ENCODE measurements at regions not wholly inside any gene's neighbourhood (a gene's known extent, or its start where the extent isn't known, plus 50 kb on each side); places are given as distances from the start of the nearest gene placed in this dataset.

DNA sequence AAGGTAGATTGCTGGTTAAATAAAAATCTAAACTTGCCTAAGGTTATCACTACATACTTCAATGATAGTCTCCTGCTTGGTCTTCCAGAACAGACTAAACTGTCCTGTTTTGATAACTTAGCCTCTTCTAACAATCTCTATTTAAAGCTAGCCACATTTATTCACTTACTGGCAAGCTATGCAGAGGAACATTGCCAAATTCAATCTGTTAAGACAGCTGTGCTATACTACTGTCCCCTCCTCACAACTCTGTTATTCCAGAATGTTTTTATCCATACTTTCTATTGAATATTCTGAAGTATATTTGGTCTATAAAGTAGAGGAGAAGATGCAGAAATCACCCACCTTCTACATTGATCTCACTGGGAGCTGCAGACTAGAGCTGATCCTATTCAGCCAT lies 594.0 kb upstream of the CCDC54 start:
- Histone ChIP-seq H3K4me3 (no peak overlapping the region), H3K27ac (no peak overlapping the region)
- TF ChIP-seq, protein P1, sequence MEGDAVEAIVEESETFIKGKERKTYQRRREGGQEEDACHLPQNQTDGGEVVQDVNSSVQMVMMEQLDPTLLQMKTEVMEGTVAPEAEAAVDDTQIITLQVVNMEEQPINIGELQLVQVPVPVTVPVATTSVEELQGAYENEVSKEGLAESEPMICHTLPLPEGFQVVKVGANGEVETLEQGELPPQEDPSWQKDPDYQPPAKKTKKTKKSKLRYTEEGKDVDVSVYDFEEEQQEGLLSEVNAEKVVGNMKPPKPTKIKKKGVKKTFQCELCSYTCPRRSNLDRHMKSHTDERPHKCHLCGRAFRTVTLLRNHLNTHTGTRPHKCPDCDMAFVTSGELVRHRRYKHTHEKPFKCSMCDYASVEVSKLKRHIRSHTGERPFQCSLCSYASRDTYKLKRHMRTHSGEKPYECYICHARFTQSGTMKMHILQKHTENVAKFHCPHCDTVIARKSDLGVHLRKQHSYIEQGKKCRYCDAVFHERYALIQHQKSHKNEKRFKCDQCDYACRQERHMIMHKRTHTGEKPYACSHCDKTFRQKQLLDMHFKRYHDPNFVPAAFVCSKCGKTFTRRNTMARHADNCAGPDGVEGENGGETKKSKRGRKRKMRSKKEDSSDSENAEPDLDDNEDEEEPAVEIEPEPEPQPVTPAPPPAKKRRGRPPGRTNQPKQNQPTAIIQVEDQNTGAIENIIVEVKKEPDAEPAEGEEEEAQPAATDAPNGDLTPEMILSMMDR (IDR thresholded peaks at IDR 0.05), result no peak
- no peak for DNase-seq (ENCODE audit: low spot score)

DNA sequence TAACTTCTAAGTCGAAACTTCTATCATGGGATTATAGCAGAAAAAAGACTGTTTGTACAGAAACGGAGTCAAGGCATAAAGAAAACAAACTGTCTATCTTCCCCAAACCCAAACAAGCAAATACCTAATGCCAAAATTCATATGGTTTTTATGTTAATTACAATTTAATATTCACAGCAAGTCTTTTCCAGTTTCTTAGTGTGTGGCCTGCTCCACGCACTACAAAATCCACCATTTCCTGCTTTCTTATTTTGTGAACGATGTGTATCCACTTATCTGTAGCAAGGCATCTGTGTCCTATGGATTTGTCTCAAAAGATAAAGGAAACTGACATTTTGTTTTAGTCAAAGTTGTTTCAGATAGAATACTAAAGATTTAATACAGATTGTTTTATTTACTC lies 588.0 kb upstream of the CCDC54 start:
- Histone ChIP-seq H3K4me3 (no peak overlapping the region), H3K27ac (no peak overlapping the region)
- TF ChIP-seq, protein P1 (IDR thresholded peaks at IDR 0.05), result no peak
- DNase-seq (ENCODE audit: low spot score), result no peak

DNA sequence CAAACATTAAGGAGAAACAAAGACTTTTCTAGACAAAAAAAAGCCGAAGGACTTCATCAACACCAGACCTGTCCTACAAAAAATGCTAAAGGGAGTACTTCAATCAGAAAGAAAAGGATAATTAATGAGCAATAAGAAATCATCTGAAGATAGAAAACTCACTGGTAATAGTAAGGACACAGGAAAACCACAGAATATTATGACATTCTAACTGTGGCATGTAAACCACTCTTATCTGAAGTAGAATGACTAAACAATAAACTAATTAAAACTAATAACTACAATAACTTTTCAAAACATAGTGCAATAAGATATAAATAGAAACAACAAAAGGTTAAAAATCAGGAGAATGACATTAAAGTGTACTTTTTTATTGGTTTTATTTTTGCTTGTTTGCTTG lies 584.5 kb upstream of the CCDC54 start:
- TF ChIP-seq, protein P1 (IDR thresholded peaks at IDR 0.05), result no peak
- no peak for DNase-seq (ENCODE audit: low spot score)
- no peak overlapping the region for H3K27ac ChIP-seq
- H3K4me3 ChIP-seq, result no peak overlapping the region

DNA sequence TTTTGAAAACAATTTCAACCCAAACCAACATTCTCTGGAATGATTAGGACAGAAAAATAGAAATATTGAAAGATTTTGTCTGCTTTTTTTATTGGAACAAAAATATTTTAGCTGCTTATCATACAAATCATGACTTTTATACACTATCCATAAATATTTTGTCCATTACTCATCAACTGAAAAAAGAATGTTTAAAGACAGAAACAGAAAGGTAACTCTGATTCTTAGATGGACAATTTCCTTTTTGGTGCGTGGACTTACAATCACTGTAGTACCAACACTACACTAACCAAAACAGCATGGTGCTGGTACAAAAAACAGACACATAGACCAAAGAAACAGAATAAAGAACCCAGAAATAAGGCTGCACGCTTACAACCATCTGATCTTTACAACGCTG lies 582.8 kb upstream of the CCDC54 start:
- Histone ChIP-seq H3K4me3 (no peak overlapping the region), H3K27ac (no peak overlapping the region)
- DNase-seq (ENCODE audit: low spot score), result no peak
- TF ChIP-seq, protein P1 (IDR thresholded peaks at IDR 0.05), result no peak

DNA sequence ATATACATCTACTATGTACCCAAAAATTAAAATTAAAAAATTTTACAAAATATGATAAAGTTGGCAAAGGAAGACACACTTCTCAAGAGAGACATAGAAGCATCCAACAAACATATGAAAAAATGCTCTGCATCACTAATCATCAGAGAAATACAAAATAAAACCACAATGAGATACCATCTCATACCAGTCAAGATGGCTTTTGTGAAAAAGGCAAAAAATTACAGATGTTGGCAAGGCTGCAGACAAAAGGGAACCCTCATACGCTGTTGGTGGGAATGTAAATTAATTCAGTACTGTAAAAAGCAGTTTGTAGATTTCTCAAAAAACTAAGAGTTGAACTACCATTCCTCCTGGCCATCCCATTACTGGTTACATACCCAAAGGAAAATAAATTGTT lies 581.7 kb upstream of the CCDC54 start:
- TF ChIP-seq, protein P1 (IDR thresholded peaks at IDR 0.05), result no peak
- H3K4me3 ChIP-seq, result no peak overlapping the region
- DNase-seq (ENCODE audit: low spot score), result no peak
- H3K27ac ChIP-seq, result no peak overlapping the region

DNA sequence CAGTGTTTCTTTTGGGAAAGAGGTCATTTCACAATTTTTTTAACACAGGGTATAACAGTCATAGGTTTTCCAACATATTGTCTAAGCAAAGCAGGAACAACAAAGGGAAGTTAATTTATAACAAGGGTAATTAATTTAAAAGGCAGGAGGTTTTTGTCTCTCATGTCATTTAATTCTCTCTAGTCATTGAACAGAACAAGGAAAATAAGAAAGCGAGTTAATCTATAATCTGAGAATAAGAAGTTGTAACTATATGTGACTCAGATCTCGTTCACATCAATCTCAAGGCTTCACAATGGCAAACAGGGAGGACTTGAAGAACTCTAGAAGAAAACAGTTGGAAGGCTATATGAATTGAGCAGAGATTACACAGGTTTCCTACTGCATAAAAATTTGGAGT lies 579.8 kb upstream of the CCDC54 start:
- no peak for DNase-seq (ENCODE audit: low spot score)
- TF ChIP-seq, protein P1 (IDR thresholded peaks at IDR 0.05), result no peak
- Histone ChIP-seq H3K4me3 (no peak overlapping the region), H3K27ac (no peak overlapping the region)

DNA sequence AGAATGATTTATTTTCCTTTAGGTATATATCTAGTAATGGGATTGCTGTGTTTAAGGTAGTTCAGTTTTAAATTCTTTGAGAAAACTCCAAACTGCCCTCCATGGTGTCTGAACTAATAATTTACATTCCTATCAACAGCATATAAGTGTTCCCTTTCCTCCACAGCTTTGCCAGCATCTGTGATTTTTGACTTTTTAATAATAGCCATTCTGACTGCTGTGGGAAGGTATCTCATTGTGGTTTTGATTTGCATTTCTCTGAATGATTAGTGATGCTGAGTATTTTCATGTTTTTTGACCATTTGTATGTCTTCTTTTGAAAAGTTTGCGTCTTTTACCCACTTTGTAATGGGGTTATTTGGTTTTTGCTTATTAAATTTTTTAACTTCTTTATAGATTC lies 571.6 kb upstream of the CCDC54 start:
- no peak overlapping the region for H3K27ac ChIP-seq
- H3K4me3 ChIP-seq, result no peak overlapping the region
- DNase-seq (ENCODE audit: low spot score), result no peak
- TF ChIP-seq, protein P1 (IDR thresholded peaks at IDR 0.05), result no peak
